T-cell (primary cell): ENCODE measurements at regions not wholly inside any gene's neighbourhood (a gene's known extent, or its start where the extent isn't known, plus 50 kb on each side); places are given as distances from the start of the nearest gene placed in this dataset.

ENCODE experiments used
- ATAC-seq, 4 experiments: fragments of 200-7000 bp in 3 of 4; fragments of 150-1000 bp in 1 of 4; cut with Tn5 transposase; replicated peaks in 1 of 4; 1 replicate in 3 of 4; 2 replicates in 1 of 4; pipeline ENCODE4 v1.10.0; 2021; ENCODE audit warnings: moderate library complexity in 3 of 4, mild to moderate bottlenecking in 2 of 4, moderate number of reproducible peaks in 1 of 4
- CTCF ChIA-PET, 2 donors: fragments of 300-600 bp; sonication (Branson Sonifier 250); formaldehyde crosslinking; loops; one replicate each; lab custom pipeline; 2022; ENCODE audit warnings: antibody characterized with exemption in 2 of 2; lab: Charles Lee
- POLR2A ChIA-PET, 2 donors: fragments of 300-600 bp; sonication (Branson Sonifier 250); formaldehyde crosslinking; loops; one replicate each; lab custom pipeline; 2022; ENCODE audit warnings: antibody characterized with exemption in 2 of 2; lab: Charles Lee
- DNase-seq, 35 experiments: peaks; one replicate each; pipeline versions ENCODE4 v3.0.0 to v3.0.0-alpha.2; 2013 to 2023
- H3K27ac ChIP-seq: one replicate; pipeline ENCODE4 v1.5.1; 2013; ENCODE audit warnings: low read length
- H3K27me3 ChIP-seq, 2 experiments: replicated peaks in 1 of 2; 1 replicate in 1 of 2; 2 replicates in 1 of 2; pipeline versions ENCODE4 v1.6.1 to v1.7.0; 2013; ENCODE audit warnings: low read length in 1 of 2, mixed read lengths in 1 of 2; ENCODE audit not compliant: control insufficient read depth in 2 of 2, insufficient read depth in 2 of 2; ENCODE audit errors: extremely low read depth in 1 of 2
- H3K36me3 ChIP-seq, 2 donors: 1 replicate in 1 of 2; 2 replicates in 1 of 2; pipeline versions ENCODE4 v1.6.1 to v1.7.0; 2013; ENCODE audit warnings: low read length in 1 of 2; ENCODE audit not compliant: control insufficient read depth in 2 of 2, insufficient read depth in 1 of 2; ENCODE audit errors: extremely low read depth in 1 of 2
- H3K4me1 ChIP-seq, 2 experiments: 1 replicate in 1 of 2; 2 replicates in 1 of 2; pipeline versions ENCODE4 v1.6.1 to v1.7.0; 2013; ENCODE audit warnings: low read length in 2 of 2, mixed read lengths in 1 of 2; ENCODE audit not compliant: insufficient read depth in 2 of 2, control insufficient read depth in 1 of 2; ENCODE audit errors: extremely low read depth in 1 of 2
- H3K4me3 ChIP-seq, 2 donors: 1 replicate in 1 of 2; 2 replicates in 1 of 2; pipeline versions ENCODE4 v1.5.1 to v1.7.0; 2013; ENCODE audit warnings: mild to moderate bottlenecking in 2 of 2, low read length in 1 of 2, moderate library complexity in 1 of 2; ENCODE audit not compliant: control insufficient read depth in 1 of 2; ENCODE audit errors: extremely low read depth in 1 of 2
- H3K9me3 ChIP-seq: 2 replicates; pipeline ENCODE4 v1.7.0; 2013
- H3K27ac Mint-ChIP-seq, 2 donors: one replicate each; pipeline ENCODE4 v1.8.0; 2020 to 2021; ENCODE audit warnings: mild to moderate bottlenecking in 2 of 2, mixed read lengths in 2 of 2
- H3K27me3 Mint-ChIP-seq, 2 donors: one replicate each; pipeline ENCODE4 v1.8.0; 2021 to 2022; ENCODE audit warnings: mixed read lengths in 2 of 2
- H3K36me3 Mint-ChIP-seq: one replicate; pipeline ENCODE4 v1.8.0; 2021; ENCODE audit warnings: mixed read lengths
- H3K4me1 Mint-ChIP-seq, 3 donors: one replicate each; pipeline ENCODE4 v1.8.0; 2020 to 2022; ENCODE audit warnings: mixed read lengths in 3 of 3, mild to moderate bottlenecking in 1 of 3
- H3K4me3 Mint-ChIP-seq, 3 donors: one replicate each; pipeline ENCODE4 v1.8.0; 2020 to 2022; ENCODE audit warnings: mild to moderate bottlenecking in 3 of 3, mixed read lengths in 3 of 3, moderate library complexity in 3 of 3
- H3K9me3 Mint-ChIP-seq, 3 donors: one replicate each; pipeline ENCODE4 v1.8.0; 2020 to 2022; ENCODE audit warnings: mixed read lengths in 3 of 3
- WGBS: methylation state at CpG from one replicate; pipeline ENCODE4 v1.1.5; 2013; ENCODE audit warnings: missing lambda C conversion rate; ENCODE audit not compliant: insufficient coverage; 5-methylcytosine and 5-hydroxymethylcytosine counted together

DNA sequence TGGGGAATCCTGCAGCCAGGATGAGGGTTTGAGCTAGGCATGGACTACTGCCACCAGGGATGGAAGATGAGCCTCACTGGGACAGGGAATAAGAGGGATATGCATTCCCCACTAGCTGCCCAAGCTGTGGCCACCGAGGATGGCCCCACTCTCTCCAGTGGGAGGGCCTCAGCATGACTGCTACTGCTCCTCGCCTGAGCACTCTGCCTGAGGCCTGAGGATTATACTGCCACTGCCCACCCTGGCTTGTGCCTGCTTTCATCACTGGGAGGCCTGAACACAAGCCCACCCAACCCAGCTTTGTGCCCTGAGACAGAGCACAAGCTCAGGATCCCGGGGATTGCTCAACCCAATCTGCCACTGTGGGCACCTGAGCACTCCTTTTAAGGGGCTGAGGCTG is 425.6 kb downstream of the RASEF start:
- Histone ChIP-seq H3K27ac (no peak overlapping the region), H3K9me3 (no peaks in the 10 kb centered on the region), H3K27me3 (no peaks in the 10 kb centered on the region), H3K36me3 (no peaks in the 10 kb centered on the region), H3K4me1 (no peaks in the 10 kb centered on the region), H3K4me3 (no peak overlapping the region)
- no peak for DNase-seq
- 68% methylated on average over 3 of the region's 3 CpGs for WGBS
- ChIA-PET CTCF (no interaction called here), POLR2A (no interaction called here)
- H3K9me3 Mint-ChIP-seq, result peaks cover 14 to 45% (median 24%) of the 10 kb centered on the region in 3 donors
- no peak overlapping the region for H3K27ac Mint-ChIP-seq
- H3K27me3 Mint-ChIP-seq, result no peaks in the 10 kb centered on the region
- H3K4me1 Mint-ChIP-seq, result no peaks in the 10 kb centered on the region
- H3K36me3 Mint-ChIP-seq, result no peaks in the 10 kb centered on the region
- no peak overlapping the region for H3K4me3 Mint-ChIP-seq
- ATAC-seq, result no peak

- Histone ChIP-seq H3K27ac (no peak overlapping the region), H3K9me3 (no peaks in the 10 kb centered on the region), H3K36me3 (no peaks in the 10 kb centered on the region), H3K27me3 (no peaks in the 10 kb centered on the region), H3K4me3 (no peak overlapping the region), H3K4me1 (no peaks in the 10 kb centered on the region)
- Mint-ChIP-seq H3K4me1 (no peaks in the 10 kb centered on the region), H3K9me3 (peaks cover 9 to 17% (median 14%) of the 10 kb centered on the region in 3 donors), H3K4me3 (no peak overlapping the region), H3K36me3 (peaks cover 2% of the 10 kb centered on the region), H3K27ac (no peak overlapping the region), H3K27me3 (no peaks in the 10 kb centered on the region)
- WGBS, result 80% methylated on average over 1 of the region's 2 CpGs
- CTCF ChIA-PET, result no interaction called here
- DNase-seq, result no peak
- no peak for ATAC-seq
- POLR2A ChIA-PET, result no interaction called here
These were observed 417.3 kb downstream of the RASEF start for GRCh38 chr9:82645600-82645999.

GRCh38 chr9:82650368-82650767 is 412.6 kb downstream of the RASEF start:
- POLR2A ChIA-PET, result interaction anchor here in 1 of 2 donors (0.6 kb wide), 1 partner anchor 982 kb away, joined by 11 read pairs; no protein-coding TSS in a partner anchor
- WGBS, result no CpG with 5 or more reads among the region's 3 CpGs
- H3K9me3 Mint-ChIP-seq, result peaks cover 18 to 20% (median 19%) of the 10 kb centered on the region in 3 donors

DNA sequence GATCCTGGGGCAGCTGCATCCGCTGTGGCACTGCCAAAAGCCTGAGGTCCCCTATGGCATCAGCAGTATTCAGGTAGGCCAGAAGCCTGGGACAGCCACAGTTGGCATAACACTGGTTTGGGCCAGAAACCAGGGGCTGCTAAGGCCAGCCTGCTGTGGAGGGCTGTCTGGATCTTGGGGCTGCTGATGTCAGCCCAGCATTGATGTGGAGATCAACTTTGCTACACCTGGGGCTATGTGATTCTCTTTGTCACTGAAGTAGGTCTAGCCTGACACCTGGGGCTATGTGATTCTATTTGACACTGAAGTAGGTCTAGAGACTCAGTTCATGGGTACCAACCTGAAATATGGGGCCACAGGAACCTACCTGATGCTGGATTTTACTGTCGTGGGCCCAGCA is 411.5 kb downstream of the RASEF start:
- Mint-ChIP-seq H3K27ac (no peak overlapping the region), H3K9me3 (peaks cover 17 to 23% (median 17%) of the 10 kb centered on the region in 3 donors), H3K27me3 (no peaks in the 10 kb centered on the region), H3K4me1 (no peaks in the 10 kb centered on the region), H3K36me3 (peaks cover 5% of the 10 kb centered on the region), H3K4me3 (no peak overlapping the region)
- H3K4me3 ChIP-seq, result no peak overlapping the region
- WGBS, result 75% methylated on average over 1 of the region's 2 CpGs
- ChIA-PET CTCF (no interaction called here), POLR2A (no interaction called here)
- no peak for DNase-seq
- H3K9me3 ChIP-seq, result no peaks in the 10 kb centered on the region
- H3K36me3 ChIP-seq, result no peaks in the 10 kb centered on the region
- no peaks in the 10 kb centered on the region for H3K4me1 ChIP-seq
- no peak for ATAC-seq
- H3K27ac ChIP-seq, result no peak overlapping the region
- H3K27me3 ChIP-seq, result no peaks in the 10 kb centered on the region

More at GRCh38 chr9:82650368-82650767, 412.6 kb downstream of the RASEF start:
- Histone ChIP-seq H3K27me3 (no peaks in the 10 kb centered on the region), H3K36me3 (no peaks in the 10 kb centered on the region), H3K9me3 (no peaks in the 10 kb centered on the region), H3K27ac (no peak overlapping the region), H3K4me3 (no peak overlapping the region), H3K4me1 (no peaks in the 10 kb centered on the region)
- Mint-ChIP-seq H3K27ac (no peak overlapping the region), H3K36me3 (peaks cover 5% of the 10 kb centered on the region), H3K4me1 (no peaks in the 10 kb centered on the region), H3K27me3 (no peaks in the 10 kb centered on the region), H3K4me3 (no peak overlapping the region)
- no peak for DNase-seq
- ATAC-seq, result no peak
- CTCF ChIA-PET, result no interaction called here

GRCh38 chr9:82665324-82665723 is 397.6 kb downstream of the RASEF start:
- ATAC-seq (no peak), DNase-seq (no peak)
- H3K9me3 Mint-ChIP-seq, result peaks cover 0 to 8% (median 4%) of the 10 kb centered on the region in 3 donors
- H3K27ac Mint-ChIP-seq, result no peak overlapping the region
- CTCF ChIA-PET, result interaction anchor here in 1 of 2 donors (0.6 kb wide), 1 partner anchor 913 kb away, joined by 3 read pairs; no protein-coding TSS in a partner anchor
- Histone ChIP-seq H3K4me3 (no peak overlapping the region), H3K27me3 (no peaks in the 10 kb centered on the region), H3K36me3 (no peaks in the 10 kb centered on the region), H3K27ac (no peak overlapping the region), H3K4me1 (no peaks in the 10 kb centered on the region), H3K9me3 (no peaks in the 10 kb centered on the region)
- no peak overlapping the region for H3K4me3 Mint-ChIP-seq
- no peaks in the 10 kb centered on the region for H3K4me1 Mint-ChIP-seq
- no peaks in the 10 kb centered on the region for H3K36me3 Mint-ChIP-seq
- POLR2A ChIA-PET, result no interaction called here
- 79% methylated on average over 3 of the region's 3 CpGs for WGBS
- H3K27me3 Mint-ChIP-seq, result no peaks in the 10 kb centered on the region

GRCh38 chr9:82668689-82669199 is 394.2 kb downstream of the RASEF start:
- peaks cover 3 to 10% (median 8%) of the 10 kb centered on the region in 3 donors for H3K9me3 Mint-ChIP-seq
- no peak overlapping the region for H3K4me3 Mint-ChIP-seq
- Histone ChIP-seq H3K27me3 (no peaks in the 10 kb centered on the region), H3K4me3 (no peak overlapping the region), H3K9me3 (no peaks in the 10 kb centered on the region), H3K27ac (no peak overlapping the region), H3K4me1 (no peaks in the 10 kb centered on the region), H3K36me3 (no peaks in the 10 kb centered on the region)
- H3K4me1 Mint-ChIP-seq, result no peaks in the 10 kb centered on the region
- DNase-seq, result no peak
- H3K27me3 Mint-ChIP-seq, result no peaks in the 10 kb centered on the region
- ChIA-PET CTCF (no interaction called here), POLR2A (no interaction called here)
- 90% methylated on average over 2 of the region's 5 CpGs for WGBS
- no peak overlapping the region for H3K27ac Mint-ChIP-seq
- no peak for ATAC-seq
- H3K36me3 Mint-ChIP-seq, result no peaks in the 10 kb centered on the region

DNA sequence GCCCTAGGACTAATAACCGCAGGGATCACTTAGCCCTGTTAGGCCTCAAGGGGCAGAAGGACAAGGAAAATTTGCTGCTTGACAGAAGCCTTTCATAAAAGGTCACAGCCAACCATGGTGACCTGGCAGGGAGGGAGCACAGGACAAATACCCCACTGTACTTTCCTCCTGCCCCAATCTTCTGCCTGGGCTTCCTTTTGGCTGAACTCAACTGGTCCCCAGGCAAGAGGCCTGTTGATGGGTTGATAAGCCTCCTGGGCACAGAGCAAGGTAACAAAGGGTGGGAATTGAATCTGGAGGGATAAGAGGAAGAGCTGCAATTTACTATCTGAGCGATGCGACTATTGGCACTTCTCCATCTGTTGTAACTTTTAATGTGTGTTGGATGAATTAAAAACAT is 392.9 kb downstream of the RASEF start:
- no peaks in the 10 kb centered on the region for H3K27me3 ChIP-seq
- POLR2A ChIA-PET, result no interaction called here
- H3K4me3 ChIP-seq, result no peak overlapping the region
- no peaks in the 10 kb centered on the region for H3K9me3 ChIP-seq
- Mint-ChIP-seq H3K36me3 (no peaks in the 10 kb centered on the region), H3K4me3 (no peak overlapping the region), H3K27ac (no peak overlapping the region), H3K9me3 (peaks cover 3 to 10% (median 8%) of the 10 kb centered on the region in 3 donors), H3K27me3 (no peaks in the 10 kb centered on the region), H3K4me1 (no peaks in the 10 kb centered on the region)
- H3K4me1 ChIP-seq, result no peaks in the 10 kb centered on the region
- CTCF ChIA-PET, result no interaction called here
- no peak overlapping the region for H3K27ac ChIP-seq
- 90% methylated on average over 2 of the region's 3 CpGs for WGBS
- no peak for ATAC-seq
- DNase-seq, result no peak
- H3K36me3 ChIP-seq, result no peaks in the 10 kb centered on the region
